ENCODE measurements at regions not wholly inside any gene's neighbourhood (a gene's known extent, or its start where the extent isn't known, plus 50 kb on each side); places are given as distances from the start of the nearest gene placed in this dataset.

- Histone ChIP-seq H3K4me1 (ENCODE audit: insufficient read depth, low read length, severe bottlenecking) (no peaks in the 10 kb centered on the region), H3F3A (ENCODE audit: insufficient read depth, low read length) (no peaks in the 10 kb centered on the region), H2AFZ (ENCODE audit: low read length) (no peak overlapping the region), H3K36me3 (ENCODE audit: insufficient read depth, low read length) (no peaks in the 10 kb centered on the region), H3K27me3 (ENCODE audit: insufficient read depth, low read length) (no peaks in the 10 kb centered on the region), H4K20me1 (ENCODE audit: insufficient read depth, low read length) (no peaks in the 10 kb centered on the region), H3K79me2 (ENCODE audit: insufficient read depth, low read length) (no peaks in the 10 kb centered on the region), H3K27ac (ENCODE audit: low read depth, low read length, poor library complexity, severe bottlenecking) (no peak overlapping the region), H3K9ac (ENCODE audit: low read length) (no peak overlapping the region), H3K9me3 (ENCODE audit: low read length) (no peaks in the 10 kb centered on the region), H3K4me3 (ENCODE audit: low read depth, low read length, poor library complexity, severe bottlenecking) (no peak overlapping the region), H3K4me2 (ENCODE audit: low read length) (no peak overlapping the region), H3K9me2 (ENCODE audit: low read depth, low read length) (no peaks in the 10 kb centered on the region)
- TF ChIP-seq CTCF (IDR thresholded peaks at IDR 0.05; ENCODE audit: low read length), result no peak
- TF ChIP-seq EZH2 (IDR thresholded peaks at IDR 0.05; ENCODE audit: borderline replicate concordance, low read length), result no peak
Measured at GRCh38 chr16:79503511-79503910, 97.0 kb downstream of the MAF start.

- no peak overlapping the region for H2AFZ ChIP-seq (ENCODE audit: low read length)
- no peaks in the 10 kb centered on the region for H3K9me2 ChIP-seq (ENCODE audit: low read depth, low read length)
- no peaks in the 10 kb centered on the region for H3K27me3 ChIP-seq (ENCODE audit: insufficient read depth, low read length)
- no peak overlapping the region for H3K27ac ChIP-seq (ENCODE audit: low read depth, low read length, poor library complexity, severe bottlenecking)
- no peak for TF ChIP-seq EZH2 (IDR thresholded peaks at IDR 0.05; ENCODE audit: borderline replicate concordance, low read length)
- TF ChIP-seq CTCF (IDR thresholded peaks at IDR 0.05; ENCODE audit: low read length), result no peak
- no peak overlapping the region for H3K9ac ChIP-seq (ENCODE audit: low read length)
- no peak overlapping the region for H3K4me2 ChIP-seq (ENCODE audit: low read length)
- H3K4me1 ChIP-seq (ENCODE audit: insufficient read depth, low read length, severe bottlenecking), result no peaks in the 10 kb centered on the region
- no peak overlapping the region for H3K4me3 ChIP-seq (ENCODE audit: low read depth, low read length, poor library complexity, severe bottlenecking)
- no peaks in the 10 kb centered on the region for H3K36me3 ChIP-seq (ENCODE audit: insufficient read depth, low read length)
- H3F3A ChIP-seq (ENCODE audit: insufficient read depth, low read length), result no peaks in the 10 kb centered on the region
- H3K79me2 ChIP-seq (ENCODE audit: insufficient read depth, low read length), result no peaks in the 10 kb centered on the region
- H3K9me3 ChIP-seq (ENCODE audit: low read length), result no peaks in the 10 kb centered on the region
- H4K20me1 ChIP-seq (ENCODE audit: insufficient read depth, low read length), result no peaks in the 10 kb centered on the region
Measured at GRCh38 chr16:79501446-79501845, 99.1 kb downstream of the MAF start.

GRCh38 chr16:79500866-79501265 is 99.7 kb downstream of the MAF start:
- Histone ChIP-seq H3K9ac (ENCODE audit: low read length) (no peak overlapping the region), H3K9me2 (ENCODE audit: low read depth, low read length) (no peaks in the 10 kb centered on the region), H3K27me3 (ENCODE audit: insufficient read depth, low read length) (no peaks in the 10 kb centered on the region), H3K4me1 (ENCODE audit: insufficient read depth, low read length, severe bottlenecking) (no peaks in the 10 kb centered on the region), H3K4me3 (ENCODE audit: low read depth, low read length, poor library complexity, severe bottlenecking) (no peak overlapping the region), H4K20me1 (ENCODE audit: insufficient read depth, low read length) (no peaks in the 10 kb centered on the region), H3K27ac (ENCODE audit: low read depth, low read length, poor library complexity, severe bottlenecking) (no peak overlapping the region), H3K79me2 (ENCODE audit: insufficient read depth, low read length) (no peaks in the 10 kb centered on the region), H3K4me2 (ENCODE audit: low read length) (no peak overlapping the region), H3F3A (ENCODE audit: insufficient read depth, low read length) (no peaks in the 10 kb centered on the region), H3K9me3 (ENCODE audit: low read length) (no peaks in the 10 kb centered on the region), H2AFZ (ENCODE audit: low read length) (no peak overlapping the region), H3K36me3 (ENCODE audit: insufficient read depth, low read length) (no peaks in the 10 kb centered on the region)
- TF ChIP-seq CTCF (IDR thresholded peaks at IDR 0.05; ENCODE audit: low read length), result no peak
- TF ChIP-seq EZH2 (IDR thresholded peaks at IDR 0.05; ENCODE audit: borderline replicate concordance, low read length), result no peak
